PFSK-1 (cell line): ENCODE measurements at regions not wholly inside any gene's neighbourhood (a gene's known extent, or its start where the extent isn't known, plus 50 kb on each side); places are given as distances from the start of the nearest gene placed in this dataset.

ENCODE experiments used
- FOXP2 ChIP-seq: optimal IDR thresholded peaks from 2 replicates; pipeline ENCODE3; 2011; ENCODE audit warnings: borderline replicate concordance, control low read depth, inconsistent platforms; ENCODE audit not compliant: insufficient read depth; ENCODE audit errors: extremely low read length, extremely low read depth
- POLR2AphosphoS5 ChIP-seq: IDR thresholded peaks from 2 replicates; pipeline ENCODE4 v1.6.1; 2012; ENCODE audit warnings: low read depth, mild to moderate bottlenecking, control low read depth, low read length, moderate library complexity
- REST ChIP-seq, 2 experiments: IDR thresholded peaks; 2 replicates each; pipeline versions ENCODE4 v1.6.1 to v1.8.0; 2011 to 2012; ENCODE audit warnings: low read depth in 2 of 2, low read length in 2 of 2, control low read depth in 1 of 2, inconsistent platforms in 1 of 2, mild to moderate bottlenecking in 1 of 2, moderate library complexity in 1 of 2; ENCODE audit not compliant: insufficient read depth in 1 of 2
- SIN3A ChIP-seq: IDR thresholded peaks from 2 replicates; pipeline ENCODE4 v1.6.1; 2012; ENCODE audit warnings: mild to moderate bottlenecking, low read length, moderate library complexity, borderline replicate concordance; ENCODE audit not compliant: insufficient read depth
- TAF1 ChIP-seq: IDR thresholded peaks from 2 replicates; pipeline ENCODE4 v1.6.1; 2012; ENCODE audit warnings: low read length, control low read depth, borderline replicate concordance; ENCODE audit not compliant: insufficient read depth

GRCh38 chr16:65178151-65178550 lies 56.3 kb upstream of the CDH11 start:
- no peak for TF ChIP-seq POLR2AphosphoS5
- no peak for TF ChIP-seq REST (IDR thresholded peaks at IDR 0.05; ENCODE audit: insufficient read depth in 1 of 2, low read depth in 2 of 2, low read length in 2 of 2)
- no peak for TF ChIP-seq TAF1
- no peak for TF ChIP-seq SIN3A
- no peak for TF ChIP-seq FOXP2

- no peak for TF ChIP-seq SIN3A
- TF ChIP-seq REST (IDR thresholded peaks at IDR 0.05; ENCODE audit: insufficient read depth in 1 of 2, low read depth in 2 of 2, low read length in 2 of 2): no peak
- TF ChIP-seq FOXP2: no peak
- no peak for TF ChIP-seq POLR2AphosphoS5
- TF ChIP-seq TAF1: no peak
Measured at GRCh38 chr16:65176603-65177002, 54.7 kb upstream of the CDH11 start.

GRCh38 chr16:65172356-65172755 lies 50.5 kb upstream of the CDH11 start:
- TF ChIP-seq TAF1 (no peak), FOXP2 (no peak), SIN3A (no peak), REST (IDR thresholded peaks at IDR 0.05; ENCODE audit: insufficient read depth in 1 of 2, low read depth in 2 of 2, low read length in 2 of 2) (no peak), POLR2AphosphoS5 (no peak)
